ENCODE measurements at regions not wholly inside any gene's neighbourhood (a gene's known extent, or its start where the extent isn't known, plus 50 kb on each side); places are given as distances from the start of the nearest gene placed in this dataset.

- ChIA-PET CTCF (no interaction called here), POLR2A (no interaction called here)
Measured at GRCh38 chrX:65601530-65602220, 65.8 kb upstream of the MSN start.

GRCh38 chrX:65601126-65601525 lies 66.3 kb upstream of the MSN start:
- no peak for DNase-seq (ENCODE audit: extremely low spot score)
- POLR2A ChIA-PET: no interaction called here
- CTCF ChIA-PET: no interaction called here
- TF ChIP-seq NFRKB (IDR thresholded peaks at IDR 0.05): no peak
- TF ChIP-seq FOXK2 (IDR thresholded peaks at IDR 0.05): no peak
- no peak for TF ChIP-seq CTBP1 (IDR thresholded peaks at IDR 0.05; ENCODE audit: borderline replicate concordance)
- TF ChIP-seq TARDBP (IDR thresholded peaks at IDR 0.05): no peak
- TF ChIP-seq FOXA1 (IDR thresholded peaks at IDR 0.05): no peak
- no peak for TF ChIP-seq SUZ12 (IDR thresholded peaks at IDR 0.05)
- no peak for TF ChIP-seq LEF1 (IDR thresholded peaks at IDR 0.05; ENCODE audit: borderline replicate concordance)
- no peak for TF ChIP-seq ELF4 (IDR thresholded peaks at IDR 0.05)

More at GRCh38 chrX:65601530-65602220, 65.8 kb upstream of the MSN start:
- no peak for DNase-seq (ENCODE audit: extremely low spot score)
- TF ChIP-seq HDGF (IDR thresholded peaks at IDR 0.05; ENCODE audit: borderline replicate concordance): no peak
- no peak for TF ChIP-seq SUZ12 (IDR thresholded peaks at IDR 0.05)
- no peak for TF ChIP-seq FOXA1 (IDR thresholded peaks at IDR 0.05)
- no peak for TF ChIP-seq CTBP1 (IDR thresholded peaks at IDR 0.05; ENCODE audit: borderline replicate concordance)
- TF ChIP-seq SP1 (IDR thresholded peaks at IDR 0.05): no peak
- no peak for TF ChIP-seq L3MBTL2 (conservative IDR thresholded peaks at IDR 0.05)
- TF ChIP-seq ELF4 (IDR thresholded peaks at IDR 0.05): no peak
- no peak for TF ChIP-seq NFRKB (IDR thresholded peaks at IDR 0.05)
- TF ChIP-seq ARNT (IDR thresholded peaks at IDR 0.05): no peak
- no peak for TF ChIP-seq FOXK2 (IDR thresholded peaks at IDR 0.05)
- TF ChIP-seq TARDBP (IDR thresholded peaks at IDR 0.05): no peak
- no peak for TF ChIP-seq PKNOX1 (IDR thresholded peaks at IDR 0.05)
- no peak for TF ChIP-seq LEF1 (IDR thresholded peaks at IDR 0.05; ENCODE audit: borderline replicate concordance)
- no peak for TF ChIP-seq FOXM1 (IDR thresholded peaks at IDR 0.05; ENCODE audit: borderline replicate concordance)
- no peak for TF ChIP-seq ZNF384 (IDR thresholded peaks at IDR 0.05)
- no peak for TF ChIP-seq BHLHE40 (IDR thresholded peaks at IDR 0.05; ENCODE audit: borderline replicate concordance)

GRCh38 chrX:65600106-65600505 lies 65.5 kb upstream of the LAS1L start:
- ChIA-PET POLR2A (no interaction called here), CTCF (no interaction called here)
- DNase-seq (ENCODE audit: extremely low spot score): no peak
- TF ChIP-seq CTBP1 (IDR thresholded peaks at IDR 0.05; ENCODE audit: borderline replicate concordance): no peak
- TF ChIP-seq L3MBTL2 (conservative IDR thresholded peaks at IDR 0.05): no peak
- TF ChIP-seq FOXA1 (IDR thresholded peaks at IDR 0.05): no peak
- TF ChIP-seq TARDBP (IDR thresholded peaks at IDR 0.05): no peak
- no peak for TF ChIP-seq FOXM1 (IDR thresholded peaks at IDR 0.05; ENCODE audit: borderline replicate concordance)
- TF ChIP-seq ZNF384 (IDR thresholded peaks at IDR 0.05): no peak
- no peak for TF ChIP-seq SUZ12 (IDR thresholded peaks at IDR 0.05)
- TF ChIP-seq ARNT (IDR thresholded peaks at IDR 0.05): no peak
- TF ChIP-seq LEF1 (IDR thresholded peaks at IDR 0.05; ENCODE audit: borderline replicate concordance): no peak
- TF ChIP-seq NFRKB (IDR thresholded peaks at IDR 0.05): no peak
- TF ChIP-seq BHLHE40 (IDR thresholded peaks at IDR 0.05; ENCODE audit: borderline replicate concordance): no peak
- TF ChIP-seq FOXK2 (IDR thresholded peaks at IDR 0.05): no peak

- TF ChIP-seq PKNOX1 (IDR thresholded peaks at IDR 0.05): no peak
- TF ChIP-seq HDGF (IDR thresholded peaks at IDR 0.05; ENCODE audit: borderline replicate concordance): no peak
- TF ChIP-seq FOXA1 (IDR thresholded peaks at IDR 0.05): no peak
- TF ChIP-seq SP1 (IDR thresholded peaks at IDR 0.05): no peak
- no peak for TF ChIP-seq ARNT (IDR thresholded peaks at IDR 0.05)
- TF ChIP-seq NFRKB (IDR thresholded peaks at IDR 0.05): no peak
- no peak for TF ChIP-seq ZNF384 (IDR thresholded peaks at IDR 0.05)
- TF ChIP-seq LEF1 (IDR thresholded peaks at IDR 0.05; ENCODE audit: borderline replicate concordance): no peak
- TF ChIP-seq BHLHE40 (IDR thresholded peaks at IDR 0.05; ENCODE audit: borderline replicate concordance): no peak
- no peak for TF ChIP-seq FOXM1 (IDR thresholded peaks at IDR 0.05; ENCODE audit: borderline replicate concordance)
- TF ChIP-seq L3MBTL2 (conservative IDR thresholded peaks at IDR 0.05): no peak
- no peak for TF ChIP-seq FOXK2 (IDR thresholded peaks at IDR 0.05)
- no peak for TF ChIP-seq CTBP1 (IDR thresholded peaks at IDR 0.05; ENCODE audit: borderline replicate concordance)
- TF ChIP-seq ELF4 (IDR thresholded peaks at IDR 0.05): no peak
- no peak for TF ChIP-seq SUZ12 (IDR thresholded peaks at IDR 0.05)
- no peak for TF ChIP-seq TARDBP (IDR thresholded peaks at IDR 0.05)
- POLR2A ChIA-PET: no interaction called here
- CTCF ChIA-PET: no interaction called here
- no peak for DNase-seq (ENCODE audit: extremely low spot score)
Measured at GRCh38 chrX:65598559-65599147, 64.1 kb upstream of the LAS1L start.

GRCh38 chrX:65596270-65597034 lies 61.9 kb upstream of the LAS1L start:
- CTCF ChIA-PET: interaction anchor here (0.7 to 1.7 kb wide), 3 partner anchors 15 to 141 kb away, joined by 4 to 5 read pairs (median 5); no protein-coding TSS in a partner anchor

More at GRCh38 chrX:65596270-65597034, 61.9 kb upstream of the LAS1L start:
- POLR2A ChIA-PET: no interaction called here
- TF ChIP-seq NFRKB (IDR thresholded peaks at IDR 0.05): no peak
- TF ChIP-seq FOXA1 (IDR thresholded peaks at IDR 0.05): no peak
- TF ChIP-seq ELF4 (IDR thresholded peaks at IDR 0.05): no peak
- no peak for TF ChIP-seq SP1 (IDR thresholded peaks at IDR 0.05)
- TF ChIP-seq ARNT (IDR thresholded peaks at IDR 0.05): no peak
- TF ChIP-seq TARDBP (IDR thresholded peaks at IDR 0.05): no peak
- TF ChIP-seq ZNF384 (IDR thresholded peaks at IDR 0.05): no peak
- TF ChIP-seq SUZ12 (IDR thresholded peaks at IDR 0.05): no peak
- no peak for TF ChIP-seq CTBP1 (IDR thresholded peaks at IDR 0.05; ENCODE audit: borderline replicate concordance)
- TF ChIP-seq FOXM1 (IDR thresholded peaks at IDR 0.05; ENCODE audit: borderline replicate concordance): no peak
- TF ChIP-seq BHLHE40 (IDR thresholded peaks at IDR 0.05; ENCODE audit: borderline replicate concordance): no peak
- TF ChIP-seq LEF1 (IDR thresholded peaks at IDR 0.05; ENCODE audit: borderline replicate concordance): no peak
- no peak for TF ChIP-seq PKNOX1 (IDR thresholded peaks at IDR 0.05)
- TF ChIP-seq HDGF (IDR thresholded peaks at IDR 0.05; ENCODE audit: borderline replicate concordance): no peak
- no peak for DNase-seq (ENCODE audit: extremely low spot score)
